Aorta (tissue), 5 donors: ENCODE measurements at regions not wholly inside any gene's neighbourhood (a gene's known extent, or its start where the extent isn't known, plus 50 kb on each side); places are given as distances from the start of the nearest gene placed in this dataset.
A peak's percentile ranks its signal among the peaks of the same experiment; 100 is the strongest.

ENCODE experiments used
- ATAC-seq: fragments of 200-7000 bp; cut with Tn5 transposase; one replicate; pipeline ENCODE4 v1.9.1; 2022; ENCODE audit warnings: moderate library complexity; ENCODE audit not compliant: low FRiP score
- DNase-seq, 2 donors: peaks; one replicate each; pipeline ENCODE4 v3.0.0-alpha.2; 2020
- H3K27ac ChIP-seq, 2 donors: one replicate each; pipeline ENCODE4 v1.5.1; 2013; ENCODE audit warnings: low read length in 2 of 2, mild to moderate bottlenecking in 2 of 2, moderate library complexity in 2 of 2, control low read depth in 1 of 2, inconsistent platforms in 1 of 2, low read depth in 1 of 2
- H3K27me3 ChIP-seq, 2 donors: one replicate each; pipeline ENCODE4 v1.6.1; 2013; ENCODE audit warnings: control low read depth in 1 of 2, low read length in 1 of 2, mild to moderate bottlenecking in 1 of 2, moderate library complexity in 1 of 2; ENCODE audit not compliant: insufficient read depth in 2 of 2, control insufficient read depth in 1 of 2
- H3K36me3 ChIP-seq, 2 donors: one replicate each; pipeline ENCODE4 v1.6.1; 2013; ENCODE audit warnings: control low read depth in 1 of 2, low read length in 1 of 2, mild to moderate bottlenecking in 1 of 2; ENCODE audit not compliant: insufficient read depth in 2 of 2, control insufficient read depth in 1 of 2
- H3K4me1 ChIP-seq, 2 donors: one replicate each; pipeline ENCODE4 v1.6.1; 2013; ENCODE audit warnings: low read length in 2 of 2, control low read depth in 1 of 2, mild to moderate bottlenecking in 1 of 2, moderate library complexity in 1 of 2; ENCODE audit not compliant: insufficient read depth in 2 of 2, control insufficient read depth in 1 of 2
- H3K4me3 ChIP-seq, 2 donors: one replicate each; pipeline ENCODE4 v1.5.1; 2013; ENCODE audit warnings: low read length in 2 of 2, control low read depth in 1 of 2, mild to moderate bottlenecking in 1 of 2
- H3K9me3 ChIP-seq: one replicate; pipeline ENCODE4 v1.6.1; 2013; ENCODE audit warnings: mild to moderate bottlenecking, low read length; ENCODE audit not compliant: control insufficient read depth
- WGBS, 2 donors: extraction: QIAGEN DNeasy Blood & Tissue Kit; methylation state at CpG; one replicate each; pipeline ENCODE4 v1.1.7; 2013; 5-methylcytosine and 5-hydroxymethylcytosine counted together
- intact Hi-C, 2 donors: fragments of 100-400 bp; cut with DNase I; formaldehyde crosslinking; loops; one replicate each; pipeline versions ENCODE4 v1.14.2 to v1.15.0; 2022
- donor health status: healthy with polysubstance abuse.
- donor health status: Bipolar disorder and iron deficiency.
- donor health status: DM: no; HTN: no; CAD: no.
- donor health status: DM: no; HTN: no; CAD: no.
- donor health status: DM: yes; HTN: yes; CAD: no.

DNA sequence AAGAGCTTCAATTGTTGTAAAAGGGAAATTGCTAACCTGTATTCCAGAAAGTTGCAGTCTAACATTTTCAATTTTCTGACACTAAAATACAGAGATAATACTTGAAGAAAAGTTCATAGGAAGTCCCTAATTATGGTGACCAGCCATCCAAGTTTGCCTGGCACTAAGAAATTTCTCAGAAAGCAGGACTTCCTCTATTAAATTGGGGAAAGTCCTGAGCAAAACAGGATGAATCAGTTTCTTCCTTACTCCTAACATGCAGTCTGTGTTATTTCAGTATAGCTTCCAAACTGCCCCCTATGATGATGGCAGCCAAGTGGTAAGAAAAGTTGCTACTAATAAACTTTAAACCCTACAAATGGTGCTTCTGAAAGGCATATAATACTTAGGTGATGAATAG is 133.5 kb upstream of the SGO1 start:
- ATAC-seq (no peak), DNase-seq (no peak)
- Histone ChIP-seq H3K9me3 (no peaks in the 10 kb centered on the region), H3K36me3 (no peaks in the 10 kb centered on the region), H3K27ac (no peak overlapping the region), H3K4me1 (peaks cover 0 to 3% of the 10 kb centered on the region in 2 donors), H3K4me3 (no peak overlapping the region), H3K27me3 (no peaks in the 10 kb centered on the region)
- intact Hi-C loops, result loop anchor here in 1 of 2 donors (5.0 kb wide), 1 partner anchor 62 kb away; no protein-coding TSS in a partner anchor

DNA sequence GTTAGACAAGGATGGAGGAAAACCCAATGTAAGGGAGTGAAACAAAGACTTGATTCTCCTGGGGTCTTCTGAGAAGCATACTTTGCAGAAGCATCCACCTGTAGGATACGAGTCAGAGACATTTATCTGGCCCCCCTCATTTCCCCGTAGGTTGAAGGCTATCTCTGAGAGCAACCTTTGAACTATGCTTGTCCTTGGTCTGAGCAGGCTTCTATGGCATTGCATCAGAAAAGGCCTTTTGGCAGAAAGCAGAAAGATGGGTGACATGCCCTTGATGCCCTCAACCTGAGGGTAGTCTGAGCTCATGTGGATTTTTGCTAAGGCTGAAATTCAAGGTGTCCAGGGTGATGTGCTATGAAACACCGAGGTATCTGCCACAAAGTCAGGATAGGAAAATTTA is 131.6 kb upstream of the SGO1 start:
- intact Hi-C loops, result loop anchor here in 1 of 2 donors (5.0 kb wide), 1 partner anchor 60 kb away; no protein-coding TSS in a partner anchor
- Histone ChIP-seq H3K9me3 (no peaks in the 10 kb centered on the region), H3K36me3 (no peaks in the 10 kb centered on the region), H3K4me1 (peaks cover 0 to 3% of the 10 kb centered on the region in 2 donors), H3K27ac (peak overlapping the region; percentile 71 to 81), H3K27me3 (no peaks in the 10 kb centered on the region), H3K4me3 (no peak overlapping the region)
- DNase-seq (no peak), ATAC-seq (no peak)
- 77 to 94% methylated on average over 3 of the region's 3 CpGs for WGBS, 2 donors

DNA sequence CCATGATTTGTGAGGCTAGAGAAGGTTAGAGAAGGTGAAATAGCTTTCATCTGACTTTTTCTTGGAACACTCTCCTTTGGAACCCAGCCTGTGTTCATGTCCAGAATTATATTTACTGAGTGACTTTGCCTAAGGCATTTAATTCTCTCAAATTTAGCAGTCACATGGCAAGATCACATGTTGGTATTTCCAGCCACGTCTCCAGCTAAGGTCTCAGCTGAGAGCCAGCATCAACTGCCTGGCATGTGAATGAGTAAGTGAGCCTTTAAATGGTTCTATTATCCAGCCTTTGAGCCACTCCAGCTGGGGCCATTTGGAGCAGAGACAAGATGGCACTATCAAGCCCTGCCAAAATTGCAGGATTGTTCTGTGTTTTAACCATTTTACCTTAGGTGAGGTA is 130.2 kb upstream of the SGO1 start:
- peak; percentile 85 for ATAC-seq
- no peaks in the 10 kb centered on the region for H3K9me3 ChIP-seq
- no peaks in the 10 kb centered on the region for H3K27me3 ChIP-seq
- 0 to 3% methylated on average over 1 of the region's 1 CpG for WGBS, 2 donors
- intact Hi-C loops, result loop anchor here in 1 of 2 donors (5.0 kb wide), 1 partner anchor 59 kb away; no protein-coding TSS in a partner anchor
- H3K4me1 ChIP-seq, result peaks cover 0 to 3% of the 10 kb centered on the region in 2 donors
- peak overlapping the region; percentile 71 to 100 for H3K27ac ChIP-seq
- H3K36me3 ChIP-seq, result no peaks in the 10 kb centered on the region
- peak in 1 of 2 donors; percentile 62 for DNase-seq
- no peak overlapping the region for H3K4me3 ChIP-seq

DNA sequence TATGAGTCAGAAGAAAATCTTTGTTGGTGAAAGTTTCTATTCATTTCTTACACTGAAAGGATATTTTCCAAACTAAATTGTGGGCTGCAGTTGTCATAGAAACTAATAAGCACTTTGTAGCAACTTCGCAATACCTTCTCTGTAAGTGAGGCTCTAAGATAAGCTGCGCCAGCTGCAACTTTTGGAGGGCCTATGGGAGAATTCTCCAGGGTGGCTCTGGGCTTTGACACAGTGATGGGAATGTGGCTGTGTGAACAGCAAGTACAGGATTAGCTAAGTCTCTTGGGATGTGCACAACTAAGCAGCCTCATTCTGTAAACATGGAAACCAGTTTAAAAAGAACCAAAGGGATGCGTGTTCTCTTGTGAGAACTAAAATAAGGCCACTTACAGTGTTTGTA is 124.6 kb upstream of the SGO1 start:
- Histone ChIP-seq H3K9me3 (no peaks in the 10 kb centered on the region), H3K36me3 (no peaks in the 10 kb centered on the region), H3K4me1 (no peaks in the 10 kb centered on the region), H3K27ac (no peak overlapping the region), H3K27me3 (no peaks in the 10 kb centered on the region), H3K4me3 (no peak overlapping the region)
- 1 to 5% methylated on average over 3 of the region's 3 CpGs for WGBS, 2 donors
- ATAC-seq (peak; percentile 85), DNase-seq (peak in 1 of 2 donors; percentile 72)
- intact Hi-C loops, result no loop called here

DNA sequence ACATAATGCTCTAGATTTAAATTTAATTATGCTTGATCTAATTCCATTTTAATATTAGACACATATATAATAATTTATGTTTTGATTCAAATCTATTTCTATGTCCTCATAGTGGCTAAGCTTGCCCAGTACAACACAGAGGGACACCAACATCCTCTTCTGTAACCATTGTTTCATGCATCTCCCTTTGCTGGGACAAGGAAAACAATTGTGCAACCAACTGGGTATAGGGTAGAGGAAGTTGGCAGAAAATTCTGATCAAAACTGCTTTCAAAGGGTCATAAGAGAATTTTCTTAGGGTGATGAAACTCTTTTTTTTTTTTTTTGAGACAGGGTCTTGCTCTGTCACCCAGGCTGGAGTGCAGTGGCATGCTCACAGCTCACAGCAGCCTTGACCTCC is 121.4 kb upstream of the SGO1 start:
- Histone ChIP-seq H3K4me3 (no peak overlapping the region), H3K36me3 (no peaks in the 10 kb centered on the region), H3K27me3 (no peaks in the 10 kb centered on the region), H3K27ac (no peak overlapping the region), H3K9me3 (no peaks in the 10 kb centered on the region), H3K4me1 (no peaks in the 10 kb centered on the region)
- intact Hi-C loops, result loop anchor here in 1 of 2 donors (5.0 kb wide), 1 partner anchor 35 kb away; no protein-coding TSS in a partner anchor
- DNase-seq, result no peak
- ATAC-seq, result no peak

DNA sequence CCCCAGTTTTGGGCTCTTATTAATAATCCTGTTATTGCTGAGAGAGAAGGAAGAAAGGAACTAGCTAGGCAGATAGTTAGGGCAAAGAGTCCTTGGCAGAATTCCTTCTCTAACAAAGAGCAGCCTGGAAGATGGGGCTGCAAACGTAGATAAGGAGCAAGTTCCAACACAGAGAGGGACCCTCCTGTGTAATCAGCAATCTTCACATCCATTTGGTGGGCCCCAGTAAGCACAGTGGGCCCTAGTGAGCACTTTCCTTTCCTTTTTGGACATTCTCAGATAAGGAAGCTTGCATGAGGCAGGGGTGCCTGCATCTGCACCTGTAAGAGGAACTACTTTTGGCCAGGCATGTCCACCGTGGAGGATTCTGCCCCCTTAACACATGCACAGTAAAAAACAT is 119.6 kb upstream of the SGO1 start:
- no peaks in the 10 kb centered on the region for H3K36me3 ChIP-seq
- intact Hi-C loops, result loop anchor here in 1 of 2 donors (5.0 kb wide), 1 partner anchor 33 kb away; no protein-coding TSS in a partner anchor
- no peak for ATAC-seq

DNA sequence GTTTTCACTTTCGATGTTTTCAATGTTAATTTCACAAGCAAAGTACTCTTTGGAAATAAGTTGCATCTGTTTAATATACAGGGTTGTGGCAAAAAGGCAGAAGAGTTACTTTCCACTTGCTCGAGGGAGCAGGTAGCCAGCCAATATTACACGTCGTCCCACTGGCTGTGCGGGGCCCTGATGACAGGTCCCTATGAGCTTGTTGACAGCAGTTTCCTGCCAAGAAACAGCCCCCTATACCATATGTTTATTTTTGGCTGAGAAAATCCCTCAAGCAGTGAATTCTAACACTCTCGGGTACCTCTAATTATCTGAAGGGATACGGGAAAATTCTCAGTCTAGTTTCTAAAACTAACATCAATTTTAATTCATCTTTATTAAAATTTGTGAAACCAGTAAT is 116.8 kb upstream of the SGO1 start:
- H3K36me3 ChIP-seq, result no peaks in the 10 kb centered on the region
- H3K27me3 ChIP-seq, result no peaks in the 10 kb centered on the region
- 51 to 58% methylated on average over 7 of the region's 7 CpGs for WGBS, 2 donors
- intact Hi-C loops, result no loop called here
- DNase-seq (no peak), ATAC-seq (no peak)
- no peak overlapping the region for H3K4me3 ChIP-seq
- H3K4me1 ChIP-seq, result no peaks in the 10 kb centered on the region
- H3K27ac ChIP-seq, result no peak overlapping the region
- no peaks in the 10 kb centered on the region for H3K9me3 ChIP-seq

More for the DNA sequence above, 119.6 kb upstream of the SGO1 start:
- no peak for DNase-seq
- 65 to 86% methylated on average over 2 of the region's 2 CpGs for WGBS, 2 donors
- H3K4me1 ChIP-seq, result no peaks in the 10 kb centered on the region
- H3K27ac ChIP-seq, result no peak overlapping the region
- no peak overlapping the region for H3K4me3 ChIP-seq
- H3K27me3 ChIP-seq, result no peaks in the 10 kb centered on the region
- no peaks in the 10 kb centered on the region for H3K9me3 ChIP-seq

DNA sequence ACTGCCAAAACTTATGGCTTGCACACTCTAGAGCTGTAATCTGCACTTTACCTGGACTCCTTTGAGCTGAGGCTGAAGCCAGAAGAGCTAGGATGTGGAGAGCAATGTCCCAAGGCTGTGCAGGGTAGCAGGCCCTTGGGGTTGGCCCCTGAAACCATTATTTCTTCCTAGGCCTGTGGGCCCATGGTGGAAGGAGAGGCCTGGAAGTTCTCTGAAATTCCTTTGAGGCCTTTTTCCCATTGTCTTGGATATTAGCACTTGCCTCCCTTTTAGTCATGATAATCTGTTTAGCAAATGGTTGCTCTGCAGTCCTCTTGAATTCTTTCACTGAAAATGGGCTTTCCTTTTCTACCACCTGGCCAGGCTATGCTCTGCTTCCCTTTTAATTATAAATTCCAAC is 102.0 kb upstream of the SGO1 start:
- no peaks in the 10 kb centered on the region for H3K9me3 ChIP-seq
- no peaks in the 10 kb centered on the region for H3K36me3 ChIP-seq
- no peak overlapping the region for H3K27ac ChIP-seq
- intact Hi-C loops, result no loop called here
- ATAC-seq, result no peak
- DNase-seq, result no peak
- H3K27me3 ChIP-seq, result no peaks in the 10 kb centered on the region
- H3K4me3 ChIP-seq, result no peak overlapping the region
- H3K4me1 ChIP-seq, result no peaks in the 10 kb centered on the region

DNA sequence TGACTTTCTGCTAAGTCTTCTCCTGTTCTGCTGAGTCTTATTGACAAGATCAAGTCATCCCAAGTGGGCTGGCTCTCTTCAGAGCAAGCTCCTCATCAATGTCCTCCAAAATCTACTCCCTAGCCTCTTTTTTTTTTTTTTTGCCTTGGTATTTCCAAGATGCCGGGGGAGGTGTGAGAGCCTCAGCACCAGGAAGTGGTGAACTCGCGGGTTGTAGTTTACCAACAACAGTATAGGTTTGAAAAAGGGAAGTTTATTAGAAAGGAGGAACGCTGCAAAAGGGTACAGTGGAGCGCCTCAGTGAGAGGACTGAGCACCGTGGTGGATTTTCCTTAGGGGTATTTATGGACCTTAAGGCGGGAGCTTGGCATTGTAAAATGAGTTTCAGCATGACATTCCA is 94.3 kb upstream of the SGO1 start:
- DNase-seq, result no peak
- ATAC-seq, result no peak
- intact Hi-C loops, result no loop called here
- H3K36me3 ChIP-seq, result no peaks in the 10 kb centered on the region
- H3K4me3 ChIP-seq, result no peak overlapping the region
- WGBS, 2 donors, result 74 to 80% methylated on average over 7 of the region's 7 CpGs
- H3K9me3 ChIP-seq, result no peaks in the 10 kb centered on the region
- no peak overlapping the region for H3K27ac ChIP-seq
- H3K4me1 ChIP-seq, result no peaks in the 10 kb centered on the region
- H3K27me3 ChIP-seq, result no peaks in the 10 kb centered on the region
